ENCODE measurements at regions not wholly inside any gene's neighbourhood (a gene's known extent, or its start where the extent isn't known, plus 50 kb on each side); places are given as distances from the start of the nearest gene placed in this dataset.
"Not testable (repeated sequence)": the region's sequence is repeated elsewhere in the genome, so short reads cannot be mapped to it uniquely, and the experiment has no call there.

DNA sequence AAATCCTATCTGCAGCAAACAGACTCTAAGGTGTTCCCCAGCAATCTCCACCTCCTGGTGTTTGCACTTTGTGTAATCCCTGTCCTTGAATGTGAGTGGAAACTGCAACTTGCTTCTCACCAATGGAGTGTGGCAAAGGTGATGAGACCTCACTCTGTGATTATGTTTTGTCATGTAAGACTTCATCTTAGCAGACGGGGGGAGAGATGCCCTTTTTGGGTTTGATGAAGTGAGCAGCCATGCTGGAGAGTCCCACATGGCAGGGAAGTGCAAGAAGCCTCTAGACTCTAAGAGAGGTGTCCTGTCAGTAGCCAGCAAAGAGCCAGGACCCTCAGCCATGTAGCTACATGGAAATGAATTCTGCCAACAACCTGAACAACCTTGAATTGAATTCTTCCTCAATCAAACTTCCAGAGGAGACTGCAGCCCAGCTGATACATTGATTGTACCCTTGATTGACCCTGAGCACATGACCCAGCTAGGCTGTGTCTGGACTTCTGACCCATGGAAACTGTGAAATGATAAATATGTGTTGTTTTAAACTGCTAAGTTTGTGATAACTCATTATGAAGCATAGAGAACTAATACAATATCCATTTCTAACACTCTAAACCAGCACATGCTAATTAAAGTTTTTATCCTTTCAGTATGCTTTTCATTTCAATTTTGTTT lies 71.4 kb upstream of the RASGRF1 start:
- FAIRE-seq = no peak

DNA sequence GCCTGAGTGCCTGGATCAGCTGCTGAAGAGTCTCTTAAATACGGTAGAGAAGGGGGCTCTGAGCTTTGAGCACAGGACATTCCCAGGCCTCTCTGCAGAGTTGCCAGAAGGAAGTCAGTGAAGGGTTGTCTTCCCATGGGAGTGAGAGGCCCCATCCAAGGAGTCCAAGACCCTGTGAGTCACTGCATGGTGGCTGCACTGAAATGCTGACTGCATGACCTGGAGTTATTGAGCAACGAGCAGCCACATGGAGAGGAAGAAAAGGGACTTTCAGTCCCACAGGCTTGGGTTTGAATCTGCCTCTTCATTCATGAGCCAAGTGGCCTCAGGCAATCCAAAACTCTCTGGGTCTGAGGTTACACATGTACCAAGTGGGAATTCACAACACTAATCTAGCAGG lies 69.6 kb upstream of the RASGRF1 start:
- DNase-seq (ENCODE audit: extremely low spot score, insufficient read length, low read depth) = no peak
- no peak for FAIRE-seq

More for the DNA sequence above, 71.4 kb upstream of the RASGRF1 start:
- no peak for DNase-seq (ENCODE audit: extremely low spot score, insufficient read length, low read depth)

DNA sequence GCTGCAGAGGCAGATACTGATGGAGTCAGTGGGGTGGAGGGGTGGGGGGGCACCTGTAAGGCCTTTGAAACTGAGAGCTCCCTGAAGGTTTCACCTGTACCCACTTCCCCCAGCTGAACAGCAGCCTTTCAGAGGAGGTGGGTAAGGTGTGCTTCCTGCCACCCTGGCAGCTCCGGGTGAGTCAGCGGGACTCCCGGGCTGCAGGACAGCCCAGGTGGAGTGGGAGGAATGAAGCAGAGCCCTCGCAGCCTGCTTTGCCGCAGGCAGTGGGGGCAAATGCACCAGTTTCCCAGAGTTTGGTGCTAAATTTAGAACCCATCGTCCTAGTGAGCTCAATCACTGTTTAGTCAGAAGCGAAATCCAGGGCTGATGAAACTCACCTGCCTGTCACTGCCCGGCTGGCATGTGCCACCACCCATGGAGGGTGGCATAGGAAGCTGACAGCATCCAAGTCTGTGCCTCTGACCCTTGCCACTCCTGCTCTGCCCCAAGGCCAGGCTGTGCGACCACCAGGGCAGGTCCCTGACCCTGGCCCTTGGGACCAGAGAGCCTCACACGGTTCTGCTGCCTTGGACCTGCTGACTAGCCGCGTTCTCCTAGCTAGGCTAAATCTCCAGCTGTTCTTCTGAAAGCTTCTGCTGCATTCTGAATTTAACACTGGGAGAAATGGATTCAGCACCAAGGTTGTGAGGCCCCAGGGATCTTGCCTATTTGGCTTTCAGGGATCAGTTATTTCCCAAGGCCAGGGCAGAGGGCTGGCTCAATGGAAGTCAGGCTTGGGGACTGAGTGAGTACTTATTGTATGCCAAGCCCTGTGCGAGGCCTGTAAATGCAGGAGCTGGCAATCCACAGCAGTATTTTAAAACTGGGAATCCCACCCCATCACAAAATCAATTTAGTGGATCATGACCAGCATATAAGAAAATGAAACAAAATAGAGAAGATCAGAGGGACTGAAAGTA lies 67.3 kb upstream of the RASGRF1 start:
- FAIRE-seq = no peak
- no peak for DNase-seq (ENCODE audit: extremely low spot score, insufficient read length, low read depth)

DNA sequence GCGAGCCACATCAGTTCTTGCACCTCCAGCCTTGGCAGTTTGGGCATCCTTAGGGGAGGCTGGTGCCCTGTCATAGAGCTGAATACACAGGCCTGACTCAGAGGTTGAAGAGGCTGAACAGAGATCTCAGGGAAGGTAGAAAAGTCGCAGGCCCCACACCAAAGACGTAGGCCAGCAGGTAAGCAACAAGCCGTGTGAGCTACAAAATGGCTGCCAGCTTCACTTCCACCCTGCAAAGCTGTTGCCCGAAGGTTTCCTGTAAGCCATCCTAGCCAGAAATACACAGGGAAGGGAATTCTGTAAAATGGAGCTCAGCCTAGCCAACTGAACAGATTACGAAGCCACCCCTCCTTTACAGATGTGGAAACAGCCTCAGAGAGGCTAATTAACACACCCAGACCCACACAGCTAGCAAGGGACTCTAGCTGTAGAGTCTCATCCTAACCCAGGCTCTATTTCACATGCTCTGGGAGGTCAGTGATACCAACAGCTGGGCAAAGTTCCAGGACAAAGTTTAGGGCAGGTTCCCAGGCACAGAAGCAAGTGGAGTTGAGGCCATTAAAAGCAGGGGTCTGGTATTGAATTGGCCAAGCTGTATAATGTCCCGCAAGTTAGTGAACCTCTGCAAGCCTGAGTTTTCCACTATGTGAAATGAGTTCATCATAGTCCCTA lies 66.3 kb upstream of the RASGRF1 start:
- FAIRE-seq (no peak), DNase-seq (ENCODE audit: extremely low spot score, insufficient read length, low read depth) (no peak)

DNA sequence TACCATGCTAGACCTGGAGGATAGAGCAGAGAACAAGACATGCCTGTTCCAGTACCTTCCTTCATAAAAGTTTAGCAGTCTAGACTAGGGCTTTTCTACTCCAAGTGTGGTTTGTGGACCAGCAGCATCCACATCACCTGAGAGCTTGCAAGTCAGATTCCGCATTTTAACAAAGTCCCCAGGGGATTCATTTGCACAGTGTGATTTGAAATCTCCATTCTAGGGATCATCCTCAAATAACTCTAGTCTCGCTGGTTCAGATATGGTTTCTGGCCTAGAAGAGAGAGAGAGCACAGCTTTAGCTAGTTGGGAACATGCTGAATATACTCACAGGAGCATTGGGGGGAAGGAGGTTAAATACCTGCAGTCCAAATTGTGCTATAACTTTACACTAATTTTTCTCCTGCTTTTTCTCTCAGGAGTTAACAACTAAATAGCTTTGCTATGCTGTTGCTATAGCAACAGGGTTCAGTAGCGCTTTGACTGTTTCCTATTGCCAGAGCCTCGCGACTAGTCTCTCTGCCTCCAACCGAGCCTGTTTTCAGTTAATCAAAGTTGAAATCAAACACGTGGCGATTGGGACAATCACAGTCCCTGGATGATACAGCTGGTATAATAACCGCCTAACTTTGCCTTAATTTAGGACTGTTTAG lies 64.0 kb upstream of the RASGRF1 start:
- no peak for DNase-seq (ENCODE audit: extremely low spot score, insufficient read length, low read depth)
- no peak for FAIRE-seq

DNA sequence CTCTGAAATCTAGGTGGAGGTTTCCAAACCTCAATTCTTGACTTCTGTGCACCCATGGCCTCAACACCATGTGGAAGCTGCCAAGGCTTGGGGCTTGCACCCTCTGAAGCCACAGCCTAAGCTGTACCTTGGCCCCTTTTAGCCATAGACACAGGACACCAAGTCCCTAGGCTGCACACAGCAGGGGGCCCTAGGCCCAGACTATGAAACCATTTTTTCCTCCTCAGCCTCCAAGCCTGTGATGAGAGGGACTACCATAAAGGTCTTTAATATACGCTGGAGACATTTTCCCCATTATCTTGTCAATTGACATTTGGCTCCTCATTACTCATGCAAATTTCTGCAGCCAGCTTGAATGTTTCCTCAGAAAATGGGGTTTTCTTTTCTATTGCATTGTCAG lies 53.7 kb upstream of the RASGRF1 start:
- not testable (repeated sequence) for FAIRE-seq; DNase-seq (ENCODE audit: extremely low spot score, insufficient read length, low read depth)

DNA sequence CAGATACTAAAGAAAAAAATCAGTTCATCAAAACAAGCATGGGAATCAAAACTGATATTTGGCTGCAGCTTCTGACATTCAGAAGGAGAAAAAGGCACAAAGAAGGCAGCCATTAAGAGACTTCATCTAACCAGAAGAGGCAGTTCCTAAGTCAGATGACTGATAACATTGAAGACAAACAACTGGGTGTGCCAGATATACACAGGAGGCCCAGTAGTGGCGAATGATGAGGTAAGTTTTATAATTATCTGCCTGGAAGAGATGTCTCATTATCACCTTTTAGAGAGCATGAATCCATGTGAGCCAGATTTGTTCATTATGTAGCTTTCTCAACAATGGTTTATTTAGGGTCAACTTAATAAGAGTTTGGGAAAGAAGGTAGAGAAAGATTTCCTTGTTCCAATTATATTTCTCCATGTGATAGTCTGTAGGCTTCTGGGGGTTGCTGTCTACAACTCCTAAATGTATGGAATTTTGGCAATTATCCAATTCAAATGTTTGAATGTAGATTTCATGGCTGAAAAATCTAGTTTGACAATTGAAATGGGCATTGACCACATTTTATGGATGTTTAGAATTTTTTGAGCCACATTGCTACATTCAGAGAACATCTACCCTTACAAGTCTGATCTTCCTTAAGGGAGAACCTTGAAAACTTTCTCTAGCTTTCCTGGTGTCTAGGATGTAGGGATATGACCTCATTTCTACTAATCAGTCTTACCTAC lies 50.4 kb upstream of the RASGRF1 start:
- DNase-seq (ENCODE audit: extremely low spot score, insufficient read length, low read depth) (no peak), FAIRE-seq (no peak)
